OCI-LY7 (cell line): ENCODE measurements at regions not wholly inside any gene's neighbourhood (a gene's known extent, or its start where the extent isn't known, plus 50 kb on each side); places are given as distances from the start of the nearest gene placed in this dataset.

Experiments
- BruUV-seq: library from RNA; stranded (reverse); fragments of 400-500 nt; replicated peaks from 2 replicates; lab custom pipeline; 2021; lab: Mats Ljungman, UMichigan
- CTCF ChIA-PET: fragments of 300-600 bp; sonication (Branson Sonifier 250); formaldehyde crosslinking; loops from one replicate; lab custom pipeline; 2022; ENCODE audit warnings: antibody characterized with exemption; ENCODE audit not compliant: unreplicated experiment; lab: Charles Lee
- POLR2A ChIA-PET: fragments of 300-600 bp; sonication (Branson Sonifier 250); formaldehyde crosslinking; loops from one replicate; lab custom pipeline; 2022; ENCODE audit warnings: antibody characterized with exemption; lab: Charles Lee
- DNase-seq: peaks from one replicate; pipeline ENCODE4 v3.0.0-alpha.2; 2015; ENCODE audit warnings: low spot score
- H2AFZ ChIP-seq: fragments of 200-600 bp; sonication (generic), shearing (Covaris generic); 2 replicates; pipeline ENCODE4 v1.6.1; 2014; ENCODE audit warnings: mild to moderate bottlenecking, antibody characterized with exemption, low read length, moderate library complexity
- H3K27ac ChIP-seq: fragments of 200-600 bp; sonication (generic); 2 replicates; pipeline ENCODE4 v1.5.1; 2014; ENCODE audit warnings: mixed run types, low read depth, mild to moderate bottlenecking, moderate library complexity, low read length, inconsistent platforms; ENCODE audit not compliant: poor library complexity, severe bottlenecking
- H3K36me3 ChIP-seq: fragments of 200-600 bp; sonication (generic); 2 replicates; pipeline ENCODE4 v1.6.1; 2014; ENCODE audit warnings: mild to moderate bottlenecking, antibody characterized with exemption, low read length, moderate library complexity, mixed read lengths; ENCODE audit not compliant: insufficient read depth
- H3K4me1 ChIP-seq: fragments of 200-600 bp; sonication (generic); 2 replicates; pipeline ENCODE4 v1.5.1; 2014; ENCODE audit warnings: mild to moderate bottlenecking, low read length; ENCODE audit not compliant: insufficient read depth, poor library complexity, severe bottlenecking
- H3K4me2 ChIP-seq: fragments of 200-600 bp; sonication (generic); 2 replicates; pipeline ENCODE4 v1.6.1; 2014; ENCODE audit warnings: mild to moderate bottlenecking, low read length
- H3K4me3 ChIP-seq: fragments of 200-600 bp; sonication (generic); 2 replicates; pipeline ENCODE4 v1.5.1; 2014; ENCODE audit warnings: mild to moderate bottlenecking, low read depth, low read length; ENCODE audit not compliant: poor library complexity, severe bottlenecking
- H3K79me2 ChIP-seq: fragments of 200-600 bp; sonication (generic); 2 replicates; pipeline ENCODE4 v1.6.1; 2016; ENCODE audit warnings: low read depth, mild to moderate bottlenecking, low read length, moderate library complexity, mixed read lengths; ENCODE audit not compliant: insufficient read depth
- H3K9me2 ChIP-seq: fragments of 200-600 bp; sonication (generic); 2 replicates; pipeline ENCODE4 v1.6.1; 2016; ENCODE audit warnings: mild to moderate bottlenecking, low read length, mixed read lengths; ENCODE audit not compliant: insufficient read depth
- H3K9me3 ChIP-seq: fragments of 200-600 bp; sonication (generic); 2 replicates; pipeline ENCODE4 v1.6.1; 2014; ENCODE audit warnings: mild to moderate bottlenecking, mixed run types, low read length, mixed read lengths
- H4K20me1 ChIP-seq: fragments of 200-600 bp; sonication (generic); 2 replicates; pipeline ENCODE4 v1.6.1; 2014; ENCODE audit warnings: mild to moderate bottlenecking, antibody characterized with exemption, low read length, moderate library complexity, mixed read lengths; ENCODE audit not compliant: insufficient read depth
- CTCF ChIP-seq: fragments of 200-600 bp; sonication (generic); conservative IDR thresholded peaks from 2 replicates; pipeline ENCODE4 v1.5.1; 2014; ENCODE audit warnings: mild to moderate bottlenecking, antibody characterized with exemption, low read length, moderate library complexity, mixed read lengths
- EZH2phosphoT487 ChIP-seq: fragments of 200-600 bp; sonication (generic); IDR thresholded peaks from 2 replicates; pipeline ENCODE4 v1.6.1; 2018; ENCODE audit warnings: low read depth, borderline replicate concordance, mild to moderate bottlenecking, mixed run types, antibody characterized with exemption, low read length, moderate library complexity, mixed read lengths
- intact Hi-C: fragments of 100-400 bp; cut with micrococcal nuclease; formaldehyde crosslinking; loops from one replicate; pipeline ENCODE4 v1.10.0; 2022; ENCODE audit not compliant: unreplicated experiment

- intact Hi-C loops: no loop called here
- Histone ChIP-seq H3K27ac (no peak overlapping the region), H3K36me3 (no peaks in the 10 kb centered on the region), H3K9me3 (no peaks in the 10 kb centered on the region), H3K4me3 (no peak overlapping the region), H3K9me2 (no peaks in the 10 kb centered on the region), H4K20me1 (no peaks in the 10 kb centered on the region), H3K4me2 (no peak overlapping the region), H3K79me2 (no peaks in the 10 kb centered on the region), H3K4me1 (no peaks in the 10 kb centered on the region), H2AFZ (no peak overlapping the region)
- BruUV-seq: no TSS peak
- DNase-seq: no peak
- ChIA-PET CTCF (no interaction called here), POLR2A (no interaction called here)
- TF ChIP-seq EZH2phosphoT487: no peak
- no peak for TF ChIP-seq CTCF
These were observed 353.4 kb downstream of the LNPK start for GRCh38 chr2:175648577-175649063.

GRCh38 chr2:175647058-175647457, 355.0 kb downstream of the LNPK start:
- Histone ChIP-seq H3K4me3 (no peak overlapping the region), H3K36me3 (no peaks in the 10 kb centered on the region), H3K9me2 (no peaks in the 10 kb centered on the region), H3K9me3 (no peaks in the 10 kb centered on the region), H3K79me2 (no peaks in the 10 kb centered on the region), H3K27ac (no peak overlapping the region), H4K20me1 (no peaks in the 10 kb centered on the region), H3K4me2 (no peak overlapping the region), H3K4me1 (no peaks in the 10 kb centered on the region), H2AFZ (no peak overlapping the region)
- CTCF ChIA-PET: no interaction called here
- no peak for DNase-seq
- TF ChIP-seq CTCF: no peak
- TF ChIP-seq EZH2phosphoT487: no peak
- intact Hi-C loops: no loop called here
- POLR2A ChIA-PET: no interaction called here
- BruUV-seq: no TSS peak

GRCh38 chr2:175640655-175641054, 361.4 kb downstream of the LNPK start:
- Histone ChIP-seq H2AFZ (no peak overlapping the region), H3K27ac (no peak overlapping the region), H3K4me1 (no peaks in the 10 kb centered on the region), H3K9me2 (no peaks in the 10 kb centered on the region), H3K79me2 (no peaks in the 10 kb centered on the region), H3K4me2 (no peak overlapping the region), H3K36me3 (no peaks in the 10 kb centered on the region), H3K9me3 (no peaks in the 10 kb centered on the region), H3K4me3 (no peak overlapping the region), H4K20me1 (no peaks in the 10 kb centered on the region)
- ChIA-PET POLR2A (interaction anchor here (1.2 kb wide), 1 partner anchor 13 kb away, joined by 3 read pairs; no protein-coding TSS in a partner anchor), CTCF (no interaction called here)
- intact Hi-C loops: no loop called here
- no peak for DNase-seq
- BruUV-seq: no TSS peak
- TF ChIP-seq EZH2phosphoT487: no peak
- no peak for TF ChIP-seq CTCF
